GM18519 (cell line): ENCODE measurements at regions not wholly inside any gene's neighbourhood (a gene's known extent, or its start where the extent isn't known, plus 50 kb on each side); places are given as distances from the start of the nearest gene placed in this dataset.
"Not testable (repeated sequence)": the region's sequence is repeated elsewhere in the genome, so short reads cannot be mapped to it uniquely, and the experiment has no call there.

Source experiments
- ATAC-seq: cut with Tn5 transposase; IDR thresholded peaks from one replicate; pipeline ENCODE4 v1.9.1; 2021; ENCODE audit warnings: mild to moderate bottlenecking, moderate library complexity; ENCODE audit not compliant: unreplicated experiment, low FRiP score

- no peak for ATAC-seq
Observed at GRCh38 chr5:13250464-13251291, 693.8 kb downstream of the DNAH5 start.

- ATAC-seq, result no peak
Observed at GRCh38 chr5:13249854-13250253, 694.6 kb downstream of the DNAH5 start.

GRCh38 chr5:13248253-13248652 lies 696.2 kb downstream of the DNAH5 start:
- no peak for ATAC-seq

GRCh38 chr5:13246053-13246452 lies 698.4 kb downstream of the DNAH5 start:
- ATAC-seq, result no peak

- ATAC-seq, result no peak
Observed at GRCh38 chr5:13244151-13244550, 700.3 kb downstream of the DNAH5 start.

GRCh38 chr5:13227513-13227912 lies 717.0 kb downstream of the DNAH5 start:
- ATAC-seq, result no peak

GRCh38 chr5:13218518-13218917 lies 726.0 kb downstream of the DNAH5 start:
- no peak for ATAC-seq

- ATAC-seq, result no peak
Observed at GRCh38 chr5:13217636-13218035, 726.9 kb downstream of the DNAH5 start.

- ATAC-seq, result no peak
Observed at GRCh38 chr5:13215806-13216205, 728.7 kb downstream of the DNAH5 start.

GRCh38 chr5:13215370-13215769 lies 729.1 kb downstream of the DNAH5 start:
- ATAC-seq, result no peak

- no peak for ATAC-seq
Observed at GRCh38 chr5:13214182-13214581, 730.3 kb downstream of the DNAH5 start.

- no peak for ATAC-seq
Observed at GRCh38 chr5:13212886-13213285, 731.6 kb downstream of the DNAH5 start.

GRCh38 chr5:13211064-13211463 lies 733.4 kb downstream of the DNAH5 start:
- no peak for ATAC-seq

- ATAC-seq, result no peak
Observed at GRCh38 chr5:13207112-13207511, 737.4 kb downstream of the DNAH5 start.

- no peak for ATAC-seq
Observed at GRCh38 chr5:13201022-13201421, 743.5 kb downstream of the DNAH5 start.

- ATAC-seq, result not testable (repeated sequence)
Observed at GRCh38 chr5:13198226-13198625, 746.3 kb downstream of the DNAH5 start.

- no peak for ATAC-seq
Observed at GRCh38 chr5:13189532-13189931, 755.0 kb downstream of the DNAH5 start.

GRCh38 chr5:13188371-13188770 lies 756.1 kb downstream of the DNAH5 start:
- ATAC-seq, result no peak

GRCh38 chr5:13187186-13187585 lies 757.3 kb downstream of the DNAH5 start:
- no peak for ATAC-seq

GRCh38 chr5:13186177-13186576 lies 758.3 kb downstream of the DNAH5 start:
- no peak for ATAC-seq

- no peak for ATAC-seq
Observed at GRCh38 chr5:13179407-13180087, 764.9 kb downstream of the DNAH5 start.

GRCh38 chr5:13143630-13144029 lies 800.9 kb downstream of the DNAH5 start:
- ATAC-seq, result no peak
